Colonic mucosa (tissue), 4 donors: ENCODE measurements at regions not wholly inside any gene's neighbourhood (a gene's known extent, or its start where the extent isn't known, plus 50 kb on each side); places are given as distances from the start of the nearest gene placed in this dataset.

Source experiments
- DNase-seq: peaks from one replicate; pipeline ENCODE4 v3.0.0-alpha.2; 2020
- H3K27ac ChIP-seq: fragments of 200-600 bp; one replicate; pipeline ENCODE4 v1.8.0; 2021
- H3K27me3 ChIP-seq: fragments of 200-600 bp; one replicate; pipeline ENCODE4 v1.8.0; 2021
- H3K36me3 ChIP-seq: fragments of 200-600 bp; one replicate; pipeline ENCODE4 v1.8.0; 2021
- H3K4me1 ChIP-seq: fragments of 200-600 bp; one replicate; pipeline ENCODE4 v1.8.0; 2021; ENCODE audit warnings: mild to moderate bottlenecking
- H3K4me3 ChIP-seq: fragments of 200-600 bp; one replicate; pipeline ENCODE4 v1.8.0; 2021
- H3K9ac ChIP-seq, 2 donors: one replicate each; pipeline ENCODE4 v1.7.0; 2013; ENCODE audit warnings: control low read depth in 2 of 2, low read depth in 2 of 2, low read length in 2 of 2
- H3K9me3 ChIP-seq: fragments of 200-600 bp; one replicate; pipeline ENCODE4 v1.8.0; 2021
- intact Hi-C: fragments of 100-400 bp; cut with DNase I; formaldehyde crosslinking; loops from one replicate; pipeline ENCODE4 v1.14.1; 2022
- TF ChIP-seq, protein P1 (sequence below): fragments of 200-600 bp; IDR thresholded peaks from one replicate; pipeline ENCODE4 v1.8.0; 2022; ENCODE audit warnings: antibody characterized with exemption, mild to moderate bottlenecking
- donor health status: healthy.
- donor health status: DM: no; HTN: no; CAD: no.
- donor health status: DM: no; HTN: no; CAD: no.

DNA sequence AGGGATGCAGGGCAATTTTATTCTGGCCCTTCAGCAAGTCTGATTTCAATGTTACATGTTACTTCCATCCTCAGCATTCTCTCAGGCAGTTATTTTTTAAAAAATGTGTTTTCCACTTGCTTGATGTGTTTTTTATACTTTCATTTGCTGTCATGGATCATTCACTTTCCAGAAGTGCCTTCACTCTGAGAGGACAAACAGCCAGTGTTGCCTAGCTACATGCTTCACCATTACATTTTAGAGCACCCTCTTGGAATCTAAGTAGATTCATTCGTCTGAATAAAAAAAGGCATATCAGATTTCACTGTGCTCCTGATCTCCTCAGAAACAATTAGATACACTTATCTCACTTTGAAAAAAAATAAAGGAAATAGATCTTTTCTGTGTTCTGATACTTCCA is 93.6 kb upstream of the POU1F1 start:
- Histone ChIP-seq H3K9me3 (no peaks in the 10 kb centered on the region), H3K27ac (no peak overlapping the region), H3K4me3 (no peak overlapping the region), H3K36me3 (no peaks in the 10 kb centered on the region), H3K27me3 (no peaks in the 10 kb centered on the region), H3K9ac (no peak overlapping the region), H3K4me1 (no peaks in the 10 kb centered on the region)
- intact Hi-C loops = no loop called here
- TF ChIP-seq, protein P1, sequence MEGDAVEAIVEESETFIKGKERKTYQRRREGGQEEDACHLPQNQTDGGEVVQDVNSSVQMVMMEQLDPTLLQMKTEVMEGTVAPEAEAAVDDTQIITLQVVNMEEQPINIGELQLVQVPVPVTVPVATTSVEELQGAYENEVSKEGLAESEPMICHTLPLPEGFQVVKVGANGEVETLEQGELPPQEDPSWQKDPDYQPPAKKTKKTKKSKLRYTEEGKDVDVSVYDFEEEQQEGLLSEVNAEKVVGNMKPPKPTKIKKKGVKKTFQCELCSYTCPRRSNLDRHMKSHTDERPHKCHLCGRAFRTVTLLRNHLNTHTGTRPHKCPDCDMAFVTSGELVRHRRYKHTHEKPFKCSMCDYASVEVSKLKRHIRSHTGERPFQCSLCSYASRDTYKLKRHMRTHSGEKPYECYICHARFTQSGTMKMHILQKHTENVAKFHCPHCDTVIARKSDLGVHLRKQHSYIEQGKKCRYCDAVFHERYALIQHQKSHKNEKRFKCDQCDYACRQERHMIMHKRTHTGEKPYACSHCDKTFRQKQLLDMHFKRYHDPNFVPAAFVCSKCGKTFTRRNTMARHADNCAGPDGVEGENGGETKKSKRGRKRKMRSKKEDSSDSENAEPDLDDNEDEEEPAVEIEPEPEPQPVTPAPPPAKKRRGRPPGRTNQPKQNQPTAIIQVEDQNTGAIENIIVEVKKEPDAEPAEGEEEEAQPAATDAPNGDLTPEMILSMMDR = no peak
- DNase-seq = no peak

DNA sequence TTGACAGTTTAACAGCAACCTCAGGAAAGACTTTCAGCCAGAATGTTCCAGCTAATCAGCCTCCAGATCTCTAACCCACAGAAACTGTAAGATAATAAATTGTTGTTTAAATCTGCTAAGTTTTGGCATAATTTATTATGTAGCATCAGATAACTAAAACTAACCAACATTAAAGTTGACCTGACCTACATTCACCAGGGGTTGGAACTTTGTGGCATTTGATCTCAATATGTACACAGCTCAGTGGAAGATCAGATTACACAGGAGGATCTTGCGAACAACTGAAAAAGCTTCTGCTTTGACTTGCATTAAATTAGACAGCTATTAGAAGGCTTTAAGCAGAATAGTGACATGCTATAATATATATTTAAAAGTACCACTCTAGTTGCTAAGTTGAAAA is 91.4 kb upstream of the POU1F1 start:
- Histone ChIP-seq H3K36me3 (no peaks in the 10 kb centered on the region), H3K4me3 (no peak overlapping the region), H3K27me3 (no peaks in the 10 kb centered on the region), H3K9me3 (no peaks in the 10 kb centered on the region), H3K9ac (no peak overlapping the region), H3K27ac (no peak overlapping the region), H3K4me1 (no peaks in the 10 kb centered on the region)
- no peak for DNase-seq
- intact Hi-C loops = no loop called here
- TF ChIP-seq, protein P1 = no peak

- intact Hi-C loops = no loop called here
- Histone ChIP-seq H3K9ac (no peak overlapping the region), H3K27me3 (no peaks in the 10 kb centered on the region), H3K36me3 (no peaks in the 10 kb centered on the region), H3K4me3 (no peak overlapping the region), H3K4me1 (no peaks in the 10 kb centered on the region), H3K9me3 (no peaks in the 10 kb centered on the region), H3K27ac (no peak overlapping the region)
- no peak for DNase-seq
- TF ChIP-seq, protein P1 = no peak
Measured at GRCh38 chr3:87363721-87364120, 87.3 kb upstream of the POU1F1 start.

DNA sequence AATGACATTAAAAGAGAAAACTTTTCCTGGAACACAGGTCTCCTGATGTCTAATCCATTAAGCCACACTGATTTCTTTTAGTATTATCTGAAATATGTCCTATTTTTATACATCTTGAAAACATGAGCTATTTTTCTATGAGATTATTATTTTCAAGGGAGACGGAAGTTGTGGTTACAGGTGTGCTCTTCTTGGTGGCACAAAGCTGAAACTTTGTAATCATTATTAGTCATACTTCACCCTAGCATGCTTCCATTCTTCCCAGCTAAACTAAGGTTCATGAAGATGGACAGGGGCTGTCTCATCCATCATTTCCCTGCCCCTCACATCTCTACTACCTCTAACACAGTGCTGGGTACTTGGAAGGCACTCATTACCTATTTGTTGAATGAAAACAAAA is 85.6 kb upstream of the POU1F1 start:
- no peak overlapping the region for H3K27ac ChIP-seq
- H3K36me3 ChIP-seq = no peaks in the 10 kb centered on the region
- no peaks in the 10 kb centered on the region for H3K4me1 ChIP-seq
- H3K9ac ChIP-seq = no peak overlapping the region
- H3K4me3 ChIP-seq = no peak overlapping the region
- intact Hi-C loops = no loop called here
- DNase-seq = no peak
- TF ChIP-seq, protein P1 = no peak
- H3K27me3 ChIP-seq = no peaks in the 10 kb centered on the region
- H3K9me3 ChIP-seq = no peaks in the 10 kb centered on the region

DNA sequence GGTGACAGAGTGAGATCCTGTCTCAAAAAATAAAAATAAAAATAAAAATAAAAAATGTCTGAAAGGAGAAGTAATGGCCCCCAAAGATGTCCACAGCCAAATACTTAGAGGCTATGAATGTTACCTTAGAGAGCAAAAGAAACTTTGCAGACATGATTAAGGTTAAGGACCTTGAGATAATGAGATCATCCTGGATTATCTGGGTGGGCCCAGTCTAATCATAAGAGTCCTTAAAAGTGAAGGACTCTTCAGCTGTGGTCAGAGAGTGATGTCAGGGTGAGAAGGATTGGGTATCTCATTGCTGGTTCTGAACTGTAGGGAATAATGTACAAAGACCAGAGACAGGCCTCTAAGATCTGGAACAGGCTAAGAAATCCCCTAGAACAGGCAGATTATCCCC is 84.9 kb upstream of the POU1F1 start:
- Histone ChIP-seq H3K9me3 (no peaks in the 10 kb centered on the region), H3K27me3 (no peaks in the 10 kb centered on the region), H3K4me1 (no peaks in the 10 kb centered on the region), H3K27ac (no peak overlapping the region), H3K4me3 (no peak overlapping the region), H3K9ac (no peak overlapping the region), H3K36me3 (no peaks in the 10 kb centered on the region)
- intact Hi-C loops = no loop called here
- no peak for DNase-seq
- TF ChIP-seq, protein P1 = no peak

DNA sequence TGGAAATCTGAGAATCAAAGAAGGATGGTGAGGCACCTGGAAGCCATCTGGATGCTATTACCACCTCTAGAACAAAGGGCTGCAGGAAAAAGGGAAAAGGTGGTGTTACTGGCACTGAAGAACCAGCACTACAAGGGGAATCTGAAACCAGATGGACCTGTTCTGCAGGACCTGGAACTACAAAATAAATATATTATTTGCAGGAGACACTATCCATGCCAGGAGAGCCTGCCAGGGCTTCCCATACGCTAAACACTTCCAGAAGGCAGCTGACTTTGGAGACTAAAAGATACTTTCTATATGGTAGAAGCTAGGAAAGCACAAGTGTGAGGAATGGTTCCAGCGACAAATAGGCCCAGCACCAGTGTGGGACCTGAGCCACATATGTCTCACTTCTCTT is 83.4 kb upstream of the POU1F1 start:
- no peak for DNase-seq
- Histone ChIP-seq H3K4me3 (no peak overlapping the region), H3K27me3 (no peaks in the 10 kb centered on the region), H3K9me3 (no peaks in the 10 kb centered on the region), H3K4me1 (no peaks in the 10 kb centered on the region), H3K27ac (no peak overlapping the region), H3K36me3 (no peaks in the 10 kb centered on the region), H3K9ac (no peak overlapping the region)
- intact Hi-C loops = no loop called here
- TF ChIP-seq, protein P1 = no peak
